Chondrocyte (in vitro differentiated cells): ENCODE measurements at regions not wholly inside any gene's neighbourhood (a gene's known extent, or its start where the extent isn't known, plus 50 kb on each side); places are given as distances from the start of the nearest gene placed in this dataset.

ENCODE experiments used
- DNase-seq: peaks from one replicate; pipeline ENCODE4 v3.0.0; 2021; ENCODE audit warnings: mixed read lengths, low spot score
- H3K27ac Mint-ChIP-seq: one replicate; pipeline ENCODE4 v1.8.0; 2021; ENCODE audit warnings: mild to moderate bottlenecking, moderate library complexity, mixed read lengths; ENCODE audit not compliant: unreplicated experiment
- H3K27me3 Mint-ChIP-seq: 2 replicates; pipeline ENCODE4 v1.8.0; 2021; ENCODE audit warnings: low read depth, mixed read lengths
- H3K36me3 Mint-ChIP-seq: 2 replicates; pipeline ENCODE4 v1.8.0; 2021; ENCODE audit warnings: low read depth, mixed read lengths
- H3K4me1 Mint-ChIP-seq: 2 replicates; pipeline ENCODE4 v1.8.0; 2021; ENCODE audit warnings: low read depth, mild to moderate bottlenecking, mixed read lengths
- H3K4me3 Mint-ChIP-seq: one replicate; pipeline ENCODE4 v1.8.0; 2021; ENCODE audit warnings: mild to moderate bottlenecking, moderate library complexity, mixed read lengths; ENCODE audit not compliant: unreplicated experiment
- H3K9me3 Mint-ChIP-seq: 2 replicates; pipeline ENCODE4 v1.8.0; 2021; ENCODE audit warnings: low read depth, mixed read lengths
- CTCF ChIP-seq: fragments of 200-600 bp; sonication (generic); IDR thresholded peaks from 2 replicates; pipeline ENCODE4 v1.5.0; 2021; ENCODE audit warnings: antibody characterized with exemption, mild to moderate bottlenecking, moderate library complexity

- H3K9me3 Mint-ChIP-seq, result no peaks in the 10 kb centered on the region
- H3K27me3 Mint-ChIP-seq, result no peaks in the 10 kb centered on the region
- peaks cover 58% of the 10 kb centered on the region for H3K4me1 Mint-ChIP-seq
- TF ChIP-seq CTCF, result no peak
- no peak overlapping the region for H3K27ac Mint-ChIP-seq
- H3K36me3 Mint-ChIP-seq, result no peaks in the 10 kb centered on the region
- DNase-seq, result no peak
- H3K4me3 Mint-ChIP-seq, result no peak overlapping the region
These were observed 122.2 kb downstream of the ACKR3 start for GRCh38 chr2:236691799-236692167.

- H3K27ac Mint-ChIP-seq, result no peak overlapping the region
- no peaks in the 10 kb centered on the region for H3K36me3 Mint-ChIP-seq
- H3K27me3 Mint-ChIP-seq, result no peaks in the 10 kb centered on the region
- H3K4me1 Mint-ChIP-seq, result peaks cover 53% of the 10 kb centered on the region
- no peak for TF ChIP-seq CTCF
- no peak for DNase-seq
- H3K9me3 Mint-ChIP-seq, result no peaks in the 10 kb centered on the region
- no peak overlapping the region for H3K4me3 Mint-ChIP-seq
These were observed 123.3 kb downstream of the ACKR3 start for GRCh38 chr2:236692937-236693336.

GRCh38 chr2:236693531-236693930 is 123.9 kb downstream of the ACKR3 start:
- H3K36me3 Mint-ChIP-seq, result no peaks in the 10 kb centered on the region
- H3K27me3 Mint-ChIP-seq, result no peaks in the 10 kb centered on the region
- no peak overlapping the region for H3K4me3 Mint-ChIP-seq
- no peaks in the 10 kb centered on the region for H3K9me3 Mint-ChIP-seq
- H3K4me1 Mint-ChIP-seq, result peaks cover 51% of the 10 kb centered on the region
- no peak for DNase-seq
- H3K27ac Mint-ChIP-seq, result no peak overlapping the region
- TF ChIP-seq CTCF, result no peak

GRCh38 chr2:236694146-236694888 is 124.7 kb downstream of the ACKR3 start:
- Mint-ChIP-seq H3K4me1 (peaks cover 44% of the 10 kb centered on the region), H3K9me3 (no peaks in the 10 kb centered on the region), H3K27me3 (no peaks in the 10 kb centered on the region), H3K36me3 (no peaks in the 10 kb centered on the region), H3K4me3 (no peak overlapping the region), H3K27ac (no peak overlapping the region)
- no peak for TF ChIP-seq CTCF
- DNase-seq, result no peak

- no peak for DNase-seq
- no peaks in the 10 kb centered on the region for H3K36me3 Mint-ChIP-seq
- no peaks in the 10 kb centered on the region for H3K27me3 Mint-ChIP-seq
- TF ChIP-seq CTCF, result no peak
- no peak overlapping the region for H3K27ac Mint-ChIP-seq
- no peak overlapping the region for H3K4me3 Mint-ChIP-seq
- H3K9me3 Mint-ChIP-seq, result no peaks in the 10 kb centered on the region
- H3K4me1 Mint-ChIP-seq, result peaks cover 22% of the 10 kb centered on the region
These were observed 127.2 kb downstream of the ACKR3 start for GRCh38 chr2:236696834-236697233.
